IPS-18a (cell line): ENCODE measurements at regions not wholly inside any gene's neighbourhood (a gene's known extent, or its start where the extent isn't known, plus 50 kb on each side); places are given as distances from the start of the nearest gene placed in this dataset.
"Not testable (repeated sequence)": the region's sequence is repeated elsewhere in the genome, so short reads cannot be mapped to it uniquely, and the experiment has no call there.

Experiments used
- H3K27ac ChIP-seq: one replicate; pipeline ENCODE4 v1.5.1; 2013; ENCODE audit warnings: low read length
- H3K27me3 ChIP-seq: one replicate; pipeline ENCODE4 v1.6.1; 2013; ENCODE audit warnings: mild to moderate bottlenecking, low read length; ENCODE audit not compliant: control insufficient read depth, insufficient read depth
- H3K36me3 ChIP-seq: one replicate; pipeline ENCODE4 v1.6.1; 2013; ENCODE audit warnings: low read depth, low read length; ENCODE audit not compliant: control insufficient read depth
- H3K4me1 ChIP-seq: one replicate; pipeline ENCODE4 v1.6.1; 2013; ENCODE audit warnings: low read depth, low read length; ENCODE audit not compliant: control insufficient read depth
- H3K4me3 ChIP-seq: one replicate; pipeline ENCODE4 v1.5.1; 2013; ENCODE audit warnings: low read length
- H3K9ac ChIP-seq: one replicate; pipeline ENCODE4 v1.6.1; 2013; ENCODE audit warnings: mild to moderate bottlenecking, low read length, moderate library complexity
- H3K9me3 ChIP-seq: one replicate; pipeline ENCODE4 v1.6.1; 2013; ENCODE audit warnings: low read depth, low read length; ENCODE audit not compliant: control insufficient read depth

GRCh38 chr10:20551761-20552160 lies 345.4 kb downstream of the NEBL start:
- no peaks in the 10 kb centered on the region for H3K9me3 ChIP-seq
- H3K36me3 ChIP-seq, result no peaks in the 10 kb centered on the region
- H3K4me1 ChIP-seq, result no peaks in the 10 kb centered on the region
- H3K4me3 ChIP-seq, result no peak overlapping the region
- no peak overlapping the region for H3K27ac ChIP-seq
- H3K27me3 ChIP-seq, result no peaks in the 10 kb centered on the region
- H3K9ac ChIP-seq, result no peak overlapping the region

GRCh38 chr10:20535897-20536881 lies 360.9 kb downstream of the NEBL start:
- Histone ChIP-seq H3K9ac (no peak overlapping the region), H3K27me3 (no peaks in the 10 kb centered on the region), H3K4me3 (no peak overlapping the region), H3K27ac (no peak overlapping the region), H3K9me3 (no peaks in the 10 kb centered on the region), H3K4me1 (no peaks in the 10 kb centered on the region), H3K36me3 (no peaks in the 10 kb centered on the region)

GRCh38 chr10:20531241-20531883 lies 365.7 kb downstream of the NEBL start:
- H3K27ac ChIP-seq, H3K9ac ChIP-seq, H3K4me1 ChIP-seq, H3K9me3 ChIP-seq, H3K36me3 ChIP-seq, H3K4me3 ChIP-seq, H3K27me3 ChIP-seq: not testable (repeated sequence)

GRCh38 chr10:20521186-20521585 lies 375.9 kb downstream of the NEBL start:
- Histone ChIP-seq H3K4me1 (no peaks in the 10 kb centered on the region), H3K4me3 (no peak overlapping the region), H3K27ac (no peak overlapping the region), H3K27me3 (no peaks in the 10 kb centered on the region), H3K9ac (no peak overlapping the region), H3K36me3 (no peaks in the 10 kb centered on the region), H3K9me3 (no peaks in the 10 kb centered on the region)

- no peaks in the 10 kb centered on the region for H3K36me3 ChIP-seq
- H3K9ac ChIP-seq, result no peak overlapping the region
- H3K27ac ChIP-seq, result no peak overlapping the region
- H3K4me3 ChIP-seq, result no peak overlapping the region
- no peaks in the 10 kb centered on the region for H3K4me1 ChIP-seq
- H3K9me3 ChIP-seq, result no peaks in the 10 kb centered on the region
- no peaks in the 10 kb centered on the region for H3K27me3 ChIP-seq
Measured at GRCh38 chr10:20515654-20516053, 381.5 kb downstream of the NEBL start.

- Histone ChIP-seq H3K27me3 (no peaks in the 10 kb centered on the region), H3K9ac (no peak overlapping the region), H3K4me1 (no peaks in the 10 kb centered on the region), H3K36me3 (no peaks in the 10 kb centered on the region), H3K27ac (no peak overlapping the region), H3K4me3 (no peak overlapping the region), H3K9me3 (no peaks in the 10 kb centered on the region)
Measured at GRCh38 chr10:20512631-20513030, 384.5 kb downstream of the NEBL start.

- Histone ChIP-seq H3K27ac (no peak overlapping the region), H3K36me3 (no peaks in the 10 kb centered on the region), H3K4me1 (no peaks in the 10 kb centered on the region), H3K9ac (no peak overlapping the region), H3K27me3 (no peaks in the 10 kb centered on the region), H3K4me3 (no peak overlapping the region), H3K9me3 (no peaks in the 10 kb centered on the region)
Measured at GRCh38 chr10:20508921-20509320, 388.2 kb downstream of the NEBL start.

GRCh38 chr10:20502903-20503585 lies 394.1 kb downstream of the NEBL start:
- Histone ChIP-seq H3K36me3 (no peaks in the 10 kb centered on the region), H3K4me1 (no peaks in the 10 kb centered on the region), H3K27ac (no peak overlapping the region), H3K9me3 (no peaks in the 10 kb centered on the region), H3K9ac (no peak overlapping the region), H3K4me3 (no peak overlapping the region), H3K27me3 (no peaks in the 10 kb centered on the region)

GRCh38 chr10:20494474-20494873 lies 402.6 kb downstream of the NEBL start:
- Histone ChIP-seq H3K36me3 (no peaks in the 10 kb centered on the region), H3K4me1 (no peaks in the 10 kb centered on the region), H3K27me3 (no peaks in the 10 kb centered on the region), H3K9me3 (no peaks in the 10 kb centered on the region), H3K9ac (no peak overlapping the region), H3K4me3 (no peak overlapping the region), H3K27ac (no peak overlapping the region)

- no peaks in the 10 kb centered on the region for H3K9me3 ChIP-seq
- H3K9ac ChIP-seq, result no peak overlapping the region
- no peaks in the 10 kb centered on the region for H3K4me1 ChIP-seq
- no peak overlapping the region for H3K27ac ChIP-seq
- no peak overlapping the region for H3K4me3 ChIP-seq
- no peaks in the 10 kb centered on the region for H3K36me3 ChIP-seq
- H3K27me3 ChIP-seq, result no peaks in the 10 kb centered on the region
Measured at GRCh38 chr10:20492447-20492846, 404.7 kb downstream of the NEBL start.

GRCh38 chr10:20489961-20490360 lies 407.1 kb downstream of the NEBL start:
- no peak overlapping the region for H3K27ac ChIP-seq
- H3K9ac ChIP-seq, result no peak overlapping the region
- no peaks in the 10 kb centered on the region for H3K36me3 ChIP-seq
- H3K4me3 ChIP-seq, result no peak overlapping the region
- no peaks in the 10 kb centered on the region for H3K27me3 ChIP-seq
- no peaks in the 10 kb centered on the region for H3K4me1 ChIP-seq
- H3K9me3 ChIP-seq, result no peaks in the 10 kb centered on the region
